PFSK-1 (cell line): ENCODE measurements at regions not wholly inside any gene's neighbourhood (a gene's known extent, or its start where the extent isn't known, plus 50 kb on each side); places are given as distances from the start of the nearest gene placed in this dataset.

ENCODE experiments used
- FOXP2 ChIP-seq: optimal IDR thresholded peaks from 2 replicates; pipeline ENCODE3; 2011; ENCODE audit warnings: borderline replicate concordance, control low read depth, inconsistent platforms; ENCODE audit not compliant: insufficient read depth; ENCODE audit errors: extremely low read length, extremely low read depth
- POLR2AphosphoS5 ChIP-seq: IDR thresholded peaks from 2 replicates; pipeline ENCODE4 v1.6.1; 2012; ENCODE audit warnings: low read depth, mild to moderate bottlenecking, control low read depth, low read length, moderate library complexity
- SIN3A ChIP-seq: IDR thresholded peaks from 2 replicates; pipeline ENCODE4 v1.6.1; 2012; ENCODE audit warnings: mild to moderate bottlenecking, low read length, moderate library complexity, borderline replicate concordance; ENCODE audit not compliant: insufficient read depth
- TAF1 ChIP-seq: IDR thresholded peaks from 2 replicates; pipeline ENCODE4 v1.6.1; 2012; ENCODE audit warnings: low read length, control low read depth, borderline replicate concordance; ENCODE audit not compliant: insufficient read depth
- TF ChIP-seq, protein P1 (sequence below), 2 experiments: IDR thresholded peaks; 2 replicates each; pipeline versions ENCODE4 v1.6.1 to v1.8.0; 2011 to 2012; ENCODE audit warnings: low read depth in 2 of 2, low read length in 2 of 2, control low read depth in 1 of 2, inconsistent platforms in 1 of 2, mild to moderate bottlenecking in 1 of 2, moderate library complexity in 1 of 2; ENCODE audit not compliant: insufficient read depth in 1 of 2

- TF ChIP-seq FOXP2: no peak
- TF ChIP-seq, protein P1, sequence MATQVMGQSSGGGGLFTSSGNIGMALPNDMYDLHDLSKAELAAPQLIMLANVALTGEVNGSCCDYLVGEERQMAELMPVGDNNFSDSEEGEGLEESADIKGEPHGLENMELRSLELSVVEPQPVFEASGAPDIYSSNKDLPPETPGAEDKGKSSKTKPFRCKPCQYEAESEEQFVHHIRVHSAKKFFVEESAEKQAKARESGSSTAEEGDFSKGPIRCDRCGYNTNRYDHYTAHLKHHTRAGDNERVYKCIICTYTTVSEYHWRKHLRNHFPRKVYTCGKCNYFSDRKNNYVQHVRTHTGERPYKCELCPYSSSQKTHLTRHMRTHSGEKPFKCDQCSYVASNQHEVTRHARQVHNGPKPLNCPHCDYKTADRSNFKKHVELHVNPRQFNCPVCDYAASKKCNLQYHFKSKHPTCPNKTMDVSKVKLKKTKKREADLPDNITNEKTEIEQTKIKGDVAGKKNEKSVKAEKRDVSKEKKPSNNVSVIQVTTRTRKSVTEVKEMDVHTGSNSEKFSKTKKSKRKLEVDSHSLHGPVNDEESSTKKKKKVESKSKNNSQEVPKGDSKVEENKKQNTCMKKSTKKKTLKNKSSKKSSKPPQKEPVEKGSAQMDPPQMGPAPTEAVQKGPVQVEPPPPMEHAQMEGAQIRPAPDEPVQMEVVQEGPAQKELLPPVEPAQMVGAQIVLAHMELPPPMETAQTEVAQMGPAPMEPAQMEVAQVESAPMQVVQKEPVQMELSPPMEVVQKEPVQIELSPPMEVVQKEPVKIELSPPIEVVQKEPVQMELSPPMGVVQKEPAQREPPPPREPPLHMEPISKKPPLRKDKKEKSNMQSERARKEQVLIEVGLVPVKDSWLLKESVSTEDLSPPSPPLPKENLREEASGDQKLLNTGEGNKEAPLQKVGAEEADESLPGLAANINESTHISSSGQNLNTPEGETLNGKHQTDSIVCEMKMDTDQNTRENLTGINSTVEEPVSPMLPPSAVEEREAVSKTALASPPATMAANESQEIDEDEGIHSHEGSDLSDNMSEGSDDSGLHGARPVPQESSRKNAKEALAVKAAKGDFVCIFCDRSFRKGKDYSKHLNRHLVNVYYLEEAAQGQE (IDR thresholded peaks at IDR 0.05; ENCODE audit: insufficient read depth in 1 of 2, low read depth in 2 of 2, low read length in 2 of 2): no peak
- TF ChIP-seq TAF1: no peak
- TF ChIP-seq SIN3A: no peak
- no peak for TF ChIP-seq POLR2AphosphoS5
Observed at GRCh38 chr6:134515986-134516385, 198.1 kb upstream of the SGK1 start.

GRCh38 chr6:134512981-134513391 lies 195.1 kb upstream of the SGK1 start:
- TF ChIP-seq, protein P1 (IDR thresholded peaks at IDR 0.05; ENCODE audit: insufficient read depth in 1 of 2, low read depth in 2 of 2, low read length in 2 of 2): no peak
- no peak for TF ChIP-seq POLR2AphosphoS5
- TF ChIP-seq SIN3A: no peak
- TF ChIP-seq FOXP2: no peak
- no peak for TF ChIP-seq TAF1

DNA sequence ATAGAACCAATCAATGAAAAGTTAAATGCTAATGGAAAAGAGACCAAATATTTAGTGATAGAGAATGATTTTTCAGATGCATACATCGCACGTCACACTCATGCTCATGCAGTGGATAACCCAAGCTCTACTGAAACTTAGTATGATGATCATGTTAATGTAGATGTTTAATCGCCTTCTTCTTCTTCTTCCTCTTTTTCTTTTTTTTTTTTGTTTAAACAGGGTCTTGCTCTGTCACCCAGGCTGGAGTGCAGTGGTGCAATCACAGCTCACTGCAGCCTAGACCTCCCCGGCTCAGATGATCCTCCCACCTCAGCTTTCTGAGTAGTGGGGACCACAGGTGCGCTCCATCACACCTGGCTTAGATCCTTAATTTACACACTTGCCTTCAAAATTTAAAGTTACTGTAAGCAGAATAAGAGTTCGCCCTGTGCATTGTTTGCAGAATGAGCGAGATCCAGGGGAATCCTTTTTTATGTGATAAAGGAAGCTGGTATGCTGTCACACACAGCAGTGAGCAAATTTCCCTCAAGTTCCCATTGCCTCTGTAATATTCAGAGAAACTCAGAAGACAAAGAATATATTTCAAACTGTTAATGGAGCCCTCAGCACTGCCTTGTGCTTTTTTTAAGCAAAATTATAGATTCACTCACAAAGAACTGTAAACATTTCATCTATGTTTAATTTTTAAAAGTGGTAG lies 194.2 kb upstream of the SGK1 start:
- no peak for TF ChIP-seq FOXP2
- TF ChIP-seq TAF1: no peak
- TF ChIP-seq SIN3A: no peak
- TF ChIP-seq, protein P1 (IDR thresholded peaks at IDR 0.05; ENCODE audit: insufficient read depth in 1 of 2, low read depth in 2 of 2, low read length in 2 of 2): no peak
- TF ChIP-seq POLR2AphosphoS5: no peak

DNA sequence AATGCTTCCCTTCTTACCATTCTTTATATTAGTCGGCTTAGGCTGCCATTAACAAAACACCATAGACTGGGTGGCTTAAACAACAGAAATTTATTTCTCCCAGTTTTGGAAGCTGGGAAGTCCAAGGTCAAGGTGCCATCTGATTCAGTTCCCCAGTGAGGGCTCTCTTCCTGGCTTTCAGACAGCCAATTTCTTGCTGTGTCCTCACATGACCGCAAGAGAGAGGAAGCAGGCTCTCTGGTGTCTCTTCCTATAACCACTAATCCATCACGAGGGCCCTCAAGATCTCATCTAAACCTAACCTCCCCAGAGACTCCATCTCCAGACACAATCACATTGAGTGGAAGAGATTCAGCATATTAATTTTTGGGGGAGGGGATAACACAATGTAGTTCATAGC lies 193.0 kb upstream of the SGK1 start:
- TF ChIP-seq SIN3A (no peak), FOXP2 (no peak), POLR2AphosphoS5 (no peak)
- TF ChIP-seq, protein P1 (IDR thresholded peaks at IDR 0.05; ENCODE audit: insufficient read depth in 1 of 2, low read depth in 2 of 2, low read length in 2 of 2): no peak

DNA sequence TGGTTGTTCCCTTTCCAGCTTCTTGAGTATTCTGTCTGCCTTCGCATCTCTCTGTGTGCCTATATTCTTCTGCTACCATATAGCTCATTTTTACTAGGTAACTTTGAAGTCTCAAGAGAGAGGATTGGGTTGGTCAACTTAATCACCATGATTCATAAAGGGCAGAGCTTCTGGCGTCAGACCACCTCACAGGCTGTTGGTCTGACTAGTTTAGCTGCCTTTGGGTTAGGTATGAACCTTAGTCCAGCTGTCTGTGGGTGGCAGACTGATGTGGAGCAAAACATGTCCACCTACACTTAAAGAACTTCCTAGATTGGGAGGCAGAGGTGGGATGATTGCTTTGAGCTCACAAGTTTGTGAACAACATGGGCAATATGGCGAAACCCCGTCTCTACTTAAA lies 192.2 kb upstream of the SGK1 start:
- TF ChIP-seq, protein P1 (IDR thresholded peaks at IDR 0.05; ENCODE audit: insufficient read depth in 1 of 2, low read depth in 2 of 2, low read length in 2 of 2): no peak
- TF ChIP-seq TAF1 (no peak), POLR2AphosphoS5 (no peak), SIN3A (no peak), FOXP2 (no peak)
